ENCODE measurements at regions not wholly inside any gene's neighbourhood (a gene's known extent, or its start where the extent isn't known, plus 50 kb on each side); places are given as distances from the start of the nearest gene placed in this dataset.

GRCh38 chr1:177571076-177571475, 398.8 kb downstream of the SEC16B start:
- Histone ChIP-seq H3K27me3 (ENCODE audit: insufficient read depth, low read depth, low read length) (no peaks in the 10 kb centered on the region), H3K36me3 (ENCODE audit: insufficient read depth, low read length) (no peaks in the 10 kb centered on the region)

GRCh38 chr1:177569476-177569875, 398.7 kb downstream of the BRINP2 start:
- no peak overlapping the region for H3K9ac ChIP-seq (ENCODE audit: low read length)
- no peak overlapping the region for H2AFZ ChIP-seq (ENCODE audit: low read depth, low read length)
- no peaks in the 10 kb centered on the region for H3K9me2 ChIP-seq (ENCODE audit: insufficient read depth, low read length)
- H3F3A ChIP-seq (ENCODE audit: insufficient read depth, low read length, poor library complexity, severe bottlenecking) = no peaks in the 10 kb centered on the region
- no peaks in the 10 kb centered on the region for H3K27me3 ChIP-seq (ENCODE audit: insufficient read depth, low read depth, low read length)
- H3K79me2 ChIP-seq (replicated peaks; ENCODE audit: insufficient read depth, low read length) = no peaks in the 10 kb centered on the region
- TF ChIP-seq RAD21 (conservative IDR thresholded peaks at IDR 0.05) (no peak), MXI1 (conservative IDR thresholded peaks at IDR 0.05; ENCODE audit: poor library complexity, severe bottlenecking) (no peak), SMC3 (conservative IDR thresholded peaks at IDR 0.05; ENCODE audit: poor library complexity) (no peak), TAF1 (IDR thresholded peaks at IDR 0.05; ENCODE audit: low read depth) (no peak), POLR2AphosphoS5 (IDR thresholded peaks at IDR 0.05) (no peak), CTCF (IDR thresholded peaks at IDR 0.05; ENCODE audit: poor library complexity, severe bottlenecking) (no peak), EP300 (conservative IDR thresholded peaks at IDR 0.05; ENCODE audit: poor library complexity, severe bottlenecking) (no peak)
- TF ChIP-seq, protein P1, sequence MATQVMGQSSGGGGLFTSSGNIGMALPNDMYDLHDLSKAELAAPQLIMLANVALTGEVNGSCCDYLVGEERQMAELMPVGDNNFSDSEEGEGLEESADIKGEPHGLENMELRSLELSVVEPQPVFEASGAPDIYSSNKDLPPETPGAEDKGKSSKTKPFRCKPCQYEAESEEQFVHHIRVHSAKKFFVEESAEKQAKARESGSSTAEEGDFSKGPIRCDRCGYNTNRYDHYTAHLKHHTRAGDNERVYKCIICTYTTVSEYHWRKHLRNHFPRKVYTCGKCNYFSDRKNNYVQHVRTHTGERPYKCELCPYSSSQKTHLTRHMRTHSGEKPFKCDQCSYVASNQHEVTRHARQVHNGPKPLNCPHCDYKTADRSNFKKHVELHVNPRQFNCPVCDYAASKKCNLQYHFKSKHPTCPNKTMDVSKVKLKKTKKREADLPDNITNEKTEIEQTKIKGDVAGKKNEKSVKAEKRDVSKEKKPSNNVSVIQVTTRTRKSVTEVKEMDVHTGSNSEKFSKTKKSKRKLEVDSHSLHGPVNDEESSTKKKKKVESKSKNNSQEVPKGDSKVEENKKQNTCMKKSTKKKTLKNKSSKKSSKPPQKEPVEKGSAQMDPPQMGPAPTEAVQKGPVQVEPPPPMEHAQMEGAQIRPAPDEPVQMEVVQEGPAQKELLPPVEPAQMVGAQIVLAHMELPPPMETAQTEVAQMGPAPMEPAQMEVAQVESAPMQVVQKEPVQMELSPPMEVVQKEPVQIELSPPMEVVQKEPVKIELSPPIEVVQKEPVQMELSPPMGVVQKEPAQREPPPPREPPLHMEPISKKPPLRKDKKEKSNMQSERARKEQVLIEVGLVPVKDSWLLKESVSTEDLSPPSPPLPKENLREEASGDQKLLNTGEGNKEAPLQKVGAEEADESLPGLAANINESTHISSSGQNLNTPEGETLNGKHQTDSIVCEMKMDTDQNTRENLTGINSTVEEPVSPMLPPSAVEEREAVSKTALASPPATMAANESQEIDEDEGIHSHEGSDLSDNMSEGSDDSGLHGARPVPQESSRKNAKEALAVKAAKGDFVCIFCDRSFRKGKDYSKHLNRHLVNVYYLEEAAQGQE (IDR thresholded peaks at IDR 0.05; ENCODE audit: borderline replicate concordance) = no peak
- H4K20me1 ChIP-seq (ENCODE audit: insufficient read depth) = no peaks in the 10 kb centered on the region
- no peak overlapping the region for H3K27ac ChIP-seq (ENCODE audit: low read length)
- no peak overlapping the region for H3K4me2 ChIP-seq (ENCODE audit: low read length)
- no peaks in the 10 kb centered on the region for H3K36me3 ChIP-seq (ENCODE audit: insufficient read depth, low read length)
- H3K4me3 ChIP-seq (ENCODE audit: low read length) = no peak overlapping the region
- H3K9me3 ChIP-seq (ENCODE audit: low read length) = no peaks in the 10 kb centered on the region

More at GRCh38 chr1:177571076-177571475, 398.8 kb downstream of the SEC16B start:
- no peaks in the 10 kb centered on the region for H3F3A ChIP-seq (ENCODE audit: insufficient read depth, low read length, poor library complexity, severe bottlenecking)
- no peak overlapping the region for H3K9ac ChIP-seq (ENCODE audit: low read length)
- TF ChIP-seq CTCF (IDR thresholded peaks at IDR 0.05; ENCODE audit: poor library complexity, severe bottlenecking) (no peak), MXI1 (conservative IDR thresholded peaks at IDR 0.05; ENCODE audit: poor library complexity, severe bottlenecking) (no peak), EP300 (conservative IDR thresholded peaks at IDR 0.05; ENCODE audit: poor library complexity, severe bottlenecking) (no peak)
- TF ChIP-seq, protein P1 (IDR thresholded peaks at IDR 0.05; ENCODE audit: borderline replicate concordance) = no peak
- no peak overlapping the region for H3K27ac ChIP-seq (ENCODE audit: low read length)
- no peaks in the 10 kb centered on the region for H3K9me2 ChIP-seq (ENCODE audit: insufficient read depth, low read length)
- no peak overlapping the region for H3K4me3 ChIP-seq (ENCODE audit: low read length)
- H4K20me1 ChIP-seq (ENCODE audit: insufficient read depth) = no peaks in the 10 kb centered on the region
- H3K4me2 ChIP-seq (ENCODE audit: low read length) = no peak overlapping the region
- H3K9me3 ChIP-seq (ENCODE audit: low read length) = no peaks in the 10 kb centered on the region
- H3K79me2 ChIP-seq (replicated peaks; ENCODE audit: insufficient read depth, low read length) = no peaks in the 10 kb centered on the region
- no peak overlapping the region for H2AFZ ChIP-seq (ENCODE audit: low read depth, low read length)
